Lung microvascular endothelial cell (primary cell): ENCODE measurements at regions not wholly inside any gene's neighbourhood (a gene's known extent, or its start where the extent isn't known, plus 50 kb on each side); places are given as distances from the start of the nearest gene placed in this dataset.
"Not testable (repeated sequence)": the region's sequence is repeated elsewhere in the genome, so short reads cannot be mapped to it uniquely, and the experiment has no call there.

Experiments
- DNase-seq, 2 donors: peaks; one replicate each; pipeline versions ENCODE4 v3.0.0 to v3.0.0-alpha.2; 2010; ENCODE audit warnings: low read depth in 2 of 2

- DNase-seq, result no peak
Observed at GRCh38 chr5:68116408-68116807, 99.1 kb upstream of the PIK3R1 start.

DNA sequence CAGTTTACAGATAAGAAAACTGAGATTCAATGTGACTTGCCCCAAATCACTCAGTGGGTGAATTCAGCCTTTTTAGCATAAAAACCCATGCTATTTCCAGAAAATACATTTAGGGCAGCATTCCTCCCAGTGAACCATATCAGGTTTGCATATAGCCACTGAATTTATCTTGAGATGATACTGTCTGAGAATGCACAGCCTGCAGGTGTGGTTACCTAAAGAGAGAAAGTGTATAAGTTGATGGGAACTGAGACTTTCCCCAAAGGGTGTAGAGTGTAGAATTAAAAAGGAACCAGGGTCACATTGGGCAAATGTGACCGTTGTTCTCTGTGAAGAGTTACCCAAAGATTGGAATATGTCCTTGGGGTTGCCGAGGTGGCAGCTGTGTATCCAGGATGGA is 100.0 kb upstream of the PIK3R1 start:
- DNase-seq, result no peak

- no peak for DNase-seq
Observed at GRCh38 chr5:68114378-68115040, 101.0 kb upstream of the PIK3R1 start.

GRCh38 chr5:68112658-68113057 is 102.9 kb upstream of the PIK3R1 start:
- no peak for DNase-seq

GRCh38 chr5:68110894-68111293 is 104.7 kb upstream of the PIK3R1 start:
- DNase-seq, result no peak

DNA sequence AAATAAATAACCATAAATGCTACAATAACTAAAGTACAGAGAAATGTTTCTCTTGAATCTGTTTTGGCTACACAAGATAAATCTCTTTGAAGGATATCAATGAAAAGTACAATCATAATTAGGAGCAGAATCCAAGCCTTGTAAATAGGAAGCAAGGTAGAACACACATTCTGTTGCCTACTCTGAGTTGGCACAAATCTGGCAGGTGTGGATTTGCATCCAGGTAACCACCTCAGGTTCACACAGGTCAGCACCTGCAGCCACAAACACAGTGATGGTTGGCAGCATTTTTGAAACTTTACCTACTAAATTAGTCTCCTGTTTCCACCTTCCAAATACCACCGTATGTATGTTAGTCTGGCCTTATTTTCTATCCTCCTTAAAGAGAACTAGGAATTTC is 105.3 kb upstream of the PIK3R1 start:
- no peak for DNase-seq

DNA sequence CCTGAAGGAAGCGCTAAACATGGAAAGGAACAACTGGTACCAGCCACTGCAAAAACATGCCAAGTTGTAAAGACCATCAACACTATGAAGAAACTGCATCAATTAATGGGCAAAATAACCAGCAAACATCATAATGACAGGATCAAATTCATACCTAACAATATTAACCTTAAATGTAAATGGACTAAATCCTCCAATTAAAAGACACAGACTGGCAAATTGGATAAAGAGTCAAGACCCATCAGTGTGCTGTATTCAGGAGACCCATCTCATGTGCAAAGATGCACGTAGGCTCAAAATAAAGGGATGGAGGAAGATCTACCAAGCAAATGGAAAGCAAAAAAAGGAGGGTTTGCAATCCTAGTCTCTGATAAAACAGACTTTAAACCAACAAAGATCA is 111.3 kb upstream of the PIK3R1 start:
- DNase-seq, result not testable (repeated sequence)

DNA sequence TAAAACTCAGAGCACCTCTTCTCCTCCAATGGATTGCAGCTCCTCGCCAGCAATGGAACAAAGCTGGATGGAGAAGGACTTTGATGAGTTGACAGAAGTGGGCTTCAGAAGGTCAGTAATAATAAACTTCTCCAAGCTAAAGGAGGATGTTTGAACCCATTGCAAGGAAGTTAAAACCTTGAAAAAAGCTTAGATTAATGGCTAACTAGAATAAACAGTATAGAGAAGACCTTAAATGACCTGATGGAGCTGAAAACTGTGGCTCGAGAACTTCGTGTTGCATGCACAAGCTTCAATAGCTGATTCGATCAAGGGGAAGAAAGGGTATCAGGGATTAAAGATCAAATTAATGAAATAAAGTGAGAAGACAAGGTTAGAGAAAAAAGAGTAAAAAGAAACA is 112.3 kb upstream of the PIK3R1 start:
- not testable (repeated sequence) for DNase-seq

DNA sequence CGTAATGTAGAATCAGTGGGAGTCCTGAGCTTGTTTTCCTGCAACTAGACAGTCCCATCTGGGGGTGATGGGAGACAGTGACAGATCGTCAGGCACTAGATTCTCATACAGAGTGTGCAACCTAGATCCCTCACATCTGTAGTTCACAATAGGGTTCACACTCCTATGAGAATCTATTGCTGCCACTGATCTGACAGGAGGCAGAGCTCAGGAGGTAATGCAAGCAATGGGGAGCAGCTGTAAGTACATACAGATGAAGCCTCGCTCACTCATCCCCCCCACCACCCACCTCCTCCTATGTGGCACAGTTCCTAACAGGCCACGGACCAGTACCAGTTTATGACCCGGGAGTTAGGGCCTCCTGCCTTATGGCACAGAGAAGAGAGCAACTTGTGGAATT is 116.2 kb upstream of the PIK3R1 start:
- no peak for DNase-seq

GRCh38 chr5:68093455-68094159 is 121.9 kb upstream of the PIK3R1 start:
- no peak for DNase-seq

- DNase-seq, result peak in 1 of 2 donors; percentile 21
Observed at GRCh38 chr5:68088302-68088701, 127.3 kb upstream of the PIK3R1 start.

GRCh38 chr5:68087866-68088265 is 127.7 kb upstream of the PIK3R1 start:
- no peak for DNase-seq

DNA sequence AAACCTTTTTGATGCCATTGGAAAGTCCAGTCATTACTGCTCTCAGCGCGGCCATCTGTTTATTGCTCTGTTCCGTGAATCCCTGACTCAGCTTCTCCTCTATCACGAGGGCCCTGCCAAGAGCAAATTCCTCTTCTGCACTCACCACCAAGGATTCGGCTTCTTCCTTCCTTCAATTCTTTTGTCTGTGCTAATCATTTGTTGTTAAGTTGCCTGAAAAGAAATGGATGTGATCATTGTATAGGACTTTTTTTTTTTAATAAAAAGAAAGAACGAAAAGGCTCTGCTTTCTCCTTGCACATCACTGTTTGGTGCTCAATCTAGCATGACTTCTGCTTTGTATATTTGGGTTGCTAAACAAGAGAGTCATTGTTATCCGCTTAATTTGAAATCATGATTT is 128.7 kb upstream of the PIK3R1 start:
- DNase-seq, result peak; percentile 36 to 86

GRCh38 chr5:68086439-68086838 is 129.1 kb upstream of the PIK3R1 start:
- DNase-seq, result no peak

- no peak for DNase-seq
Observed at GRCh38 chr5:68084396-68084795, 131.2 kb upstream of the PIK3R1 start.

- no peak for DNase-seq
Observed at GRCh38 chr5:68080282-68081050, 135.1 kb upstream of the PIK3R1 start.

DNA sequence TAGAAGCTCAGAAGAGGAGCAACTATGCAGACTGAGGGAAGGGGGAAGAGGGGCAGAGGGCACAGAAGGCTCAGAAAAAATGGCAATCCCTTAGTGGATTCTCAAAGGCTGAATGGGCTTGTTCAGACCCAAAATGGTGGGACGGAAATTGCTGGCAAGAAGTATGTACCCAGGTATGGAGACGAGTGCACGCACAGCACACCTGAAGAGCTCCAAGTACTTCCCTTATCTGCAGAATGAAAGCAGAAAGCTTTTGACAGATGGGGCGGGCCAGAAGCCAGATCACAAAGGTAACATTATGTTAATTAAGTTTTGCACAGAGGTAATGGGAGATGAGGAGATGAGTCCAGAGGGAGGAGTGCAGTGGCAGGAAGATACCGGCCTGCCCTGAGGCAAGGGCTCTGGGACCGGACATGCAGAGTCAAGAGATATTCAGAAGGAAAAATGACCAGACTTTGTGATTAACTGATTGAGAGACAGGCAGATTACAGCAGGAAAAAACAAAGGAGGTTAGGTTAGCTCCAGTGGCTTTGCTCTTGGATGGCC is 138.1 kb upstream of the PIK3R1 start:
- DNase-seq, result no peak

- DNase-seq, result peak in 1 of 2 donors; percentile 4
Observed at GRCh38 chr5:68074633-68075032, 140.9 kb upstream of the PIK3R1 start.

DNA sequence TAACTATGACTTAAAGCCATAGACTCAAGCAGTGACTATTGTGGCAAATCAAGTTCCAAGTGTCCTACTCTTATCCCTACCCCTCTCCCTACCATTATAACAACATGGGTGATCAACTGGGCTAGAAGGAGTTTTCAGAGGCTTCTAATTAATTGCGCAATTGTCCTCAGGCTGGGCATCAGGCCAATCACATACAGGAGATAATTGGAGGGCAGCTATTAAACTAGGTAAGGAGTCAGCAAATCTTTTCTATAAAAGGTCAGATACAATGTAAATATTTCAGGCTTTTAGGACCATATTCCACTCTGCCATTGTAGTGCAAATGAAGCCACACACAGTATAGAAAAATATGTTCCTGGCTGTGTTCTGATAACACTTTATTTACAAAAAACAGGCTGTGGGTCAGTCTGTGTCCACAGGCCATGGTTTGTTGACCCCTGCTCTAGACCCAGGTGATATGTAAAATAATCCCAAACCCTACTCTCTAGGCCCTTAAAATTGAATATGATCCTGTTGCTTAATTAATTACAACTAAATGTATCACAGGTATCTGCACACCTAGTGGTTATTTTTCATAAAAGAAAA is 141.4 kb upstream of the PIK3R1 start:
- DNase-seq, result no peak

DNA sequence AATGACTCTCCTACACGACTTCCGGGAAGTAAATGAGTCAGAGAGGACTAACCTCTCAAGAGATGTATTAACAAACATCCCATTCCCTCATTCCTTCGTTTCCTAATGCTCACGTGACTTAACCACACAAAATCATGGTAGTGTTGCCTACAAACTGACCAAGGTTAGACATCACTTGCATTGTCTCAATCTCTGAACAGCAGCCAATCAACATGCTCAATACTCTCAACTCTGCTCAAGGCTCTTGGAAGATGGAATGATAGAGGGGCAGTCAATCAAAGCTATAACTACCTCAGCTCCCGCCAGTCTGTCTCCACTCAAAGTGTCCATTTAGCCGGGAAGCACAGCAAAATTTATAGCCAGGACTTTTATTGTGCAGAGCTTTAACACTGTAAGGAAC is 143.8 kb upstream of the PIK3R1 start:
- DNase-seq, result no peak

DNA sequence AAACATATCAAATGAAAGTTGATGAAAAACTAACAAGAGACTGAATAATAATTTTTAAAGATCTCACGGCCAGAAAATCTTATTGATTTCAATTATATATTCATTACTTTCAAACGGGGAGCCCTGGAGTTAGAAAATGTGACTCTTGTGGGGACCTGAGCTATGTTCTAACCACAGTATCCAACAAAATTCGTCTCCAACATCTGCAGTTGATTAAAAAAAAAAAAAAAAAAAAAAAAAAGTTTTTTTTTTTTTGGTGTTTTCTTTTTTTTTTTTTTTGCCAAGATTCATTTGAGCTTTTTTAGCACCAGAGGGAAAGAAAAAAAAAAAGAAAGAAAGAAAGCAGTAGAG is 144.3 kb upstream of the PIK3R1 start:
- DNase-seq, result no peak
